ENCODE measurements at regions not wholly inside any gene's neighbourhood (a gene's known extent, or its start where the extent isn't known, plus 50 kb on each side); places are given as distances from the start of the nearest gene placed in this dataset.

- no peak for TF ChIP-seq ZNF462 (CRISPR knock-in tag; IDR thresholded peaks at IDR 0.05)
- TF ChIP-seq ZNF114 (CRISPR knock-in tag; IDR thresholded peaks at IDR 0.05), result no peak
- no peak for TF ChIP-seq ZNF331 (CRISPR knock-in tag; IDR thresholded peaks at IDR 0.05; ENCODE audit: low read depth)
- TF ChIP-seq CTCF (conservative IDR thresholded peaks at IDR 0.05; ENCODE audit: low read depth in 2 of 2), result no peak
- TF ChIP-seq ETS1 (IDR thresholded peaks at IDR 0.05), result no peak
- no peak for TF ChIP-seq EZH2 (IDR thresholded peaks at IDR 0.05; ENCODE audit: low read depth, unreplicated experiment)
- no peak for TF ChIP-seq JUNB (IDR thresholded peaks at IDR 0.05; ENCODE audit: unreplicated experiment)
- TF ChIP-seq STAT1 (IDR thresholded peaks at IDR 0.05; ENCODE audit: unreplicated experiment), result no peak
- no peak for TF ChIP-seq POLR2AphosphoS5 (IDR thresholded peaks at IDR 0.05; ENCODE audit: low read depth)
Observed at GRCh38 chr5:68441309-68442073, 225.9 kb downstream of the PIK3R1 start (continued).

Measured in GM23338 (cell line).